HG03108 (cell line): ENCODE measurements at regions not wholly inside any gene's neighbourhood (a gene's known extent, or its start where the extent isn't known, plus 50 kb on each side); places are given as distances from the start of the nearest gene placed in this dataset.
A peak's percentile ranks its signal among the peaks of the same experiment; 100 is the strongest.
"Not testable (repeated sequence)": the region's sequence is repeated elsewhere in the genome, so short reads cannot be mapped to it uniquely, and the experiment has no call there.

Source experiments
- ATAC-seq: cut with Tn5 transposase; IDR thresholded peaks from one replicate; pipeline ENCODE4 v1.9.1; 2021; ENCODE audit warnings: moderate library complexity; ENCODE audit not compliant: unreplicated experiment

DNA sequence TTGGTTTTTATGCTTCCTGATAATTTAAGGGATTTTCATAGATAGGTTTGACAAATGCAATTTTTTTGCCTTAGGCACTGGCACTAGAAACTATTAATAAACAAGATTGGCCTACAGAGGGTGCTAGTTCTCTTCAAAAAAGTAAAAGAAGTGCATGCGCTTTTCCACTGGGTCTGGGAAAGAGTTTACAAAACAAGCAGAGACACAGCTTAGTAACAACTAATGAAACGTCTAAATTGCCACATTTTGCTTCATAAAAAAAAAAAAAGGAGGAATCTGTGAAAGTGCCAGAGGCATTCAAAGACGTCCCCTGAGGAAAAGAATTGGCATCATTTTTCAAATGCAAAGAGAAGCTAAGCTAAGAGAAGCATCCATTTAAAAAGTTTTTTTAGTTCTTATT is 58.3 kb upstream of the EEA1 start:
- no peak for ATAC-seq

DNA sequence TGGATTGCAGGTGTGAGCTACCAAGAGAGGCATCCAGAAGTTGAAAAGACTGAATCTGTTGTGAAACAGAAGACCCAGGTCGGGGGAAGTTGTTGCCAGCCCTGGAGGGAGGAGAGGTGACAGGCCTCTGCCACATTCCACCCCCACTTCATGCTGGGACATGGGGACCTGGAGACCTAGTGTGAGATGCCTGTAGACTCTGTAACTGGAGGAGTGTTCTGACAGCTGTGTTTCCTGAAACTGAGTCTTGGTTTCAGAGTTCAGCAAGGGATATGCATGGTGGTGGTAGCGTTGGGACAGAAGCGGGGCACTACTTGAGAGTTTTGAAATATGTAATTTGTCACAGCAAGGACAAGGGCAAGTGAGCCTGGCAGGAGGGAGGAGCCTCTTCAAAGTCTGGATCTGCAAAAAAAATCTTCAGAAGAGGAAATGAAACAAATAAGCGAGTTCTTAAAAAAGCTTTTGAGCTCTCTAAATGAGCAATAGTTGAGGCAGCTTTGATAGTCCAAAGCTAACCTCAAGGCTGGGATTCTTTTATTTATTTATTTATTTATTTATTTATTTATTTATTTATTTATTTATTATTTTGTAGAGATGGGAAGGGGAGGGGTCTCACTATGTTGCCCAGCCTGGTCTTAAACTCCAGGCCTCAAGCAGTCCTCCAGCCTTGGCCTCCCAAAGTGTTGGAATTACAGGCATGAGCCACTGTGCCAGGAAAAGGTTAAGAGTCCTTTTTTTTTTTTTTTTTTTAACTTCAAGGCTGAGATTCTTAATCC is 58.9 kb upstream of the EEA1 start:
- peak; percentile 85 for ATAC-seq

DNA sequence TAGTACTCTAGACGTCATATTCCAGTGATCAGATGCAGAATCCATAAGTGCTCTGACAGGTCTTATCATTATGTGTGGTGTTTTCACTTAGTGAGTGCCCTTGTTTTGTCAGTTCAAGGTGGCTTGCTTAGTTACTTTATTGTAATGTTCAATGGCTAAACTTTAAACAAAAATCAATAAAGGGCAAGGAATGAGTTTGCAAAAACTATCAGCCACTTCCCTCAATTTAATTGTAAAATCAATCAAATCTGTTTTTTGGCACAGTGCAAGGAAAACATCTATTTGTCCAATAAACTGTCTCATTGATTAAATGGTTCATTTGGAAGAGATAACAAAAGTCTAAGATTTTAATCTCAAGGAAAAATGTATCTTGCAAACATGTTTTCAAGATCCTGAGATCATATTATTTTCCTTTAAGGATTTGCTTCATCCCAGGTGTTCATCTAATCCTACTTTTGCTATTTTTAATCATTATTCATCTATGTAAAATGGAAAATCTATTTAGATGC is 59.6 kb upstream of the EEA1 start:
- ATAC-seq = no peak

DNA sequence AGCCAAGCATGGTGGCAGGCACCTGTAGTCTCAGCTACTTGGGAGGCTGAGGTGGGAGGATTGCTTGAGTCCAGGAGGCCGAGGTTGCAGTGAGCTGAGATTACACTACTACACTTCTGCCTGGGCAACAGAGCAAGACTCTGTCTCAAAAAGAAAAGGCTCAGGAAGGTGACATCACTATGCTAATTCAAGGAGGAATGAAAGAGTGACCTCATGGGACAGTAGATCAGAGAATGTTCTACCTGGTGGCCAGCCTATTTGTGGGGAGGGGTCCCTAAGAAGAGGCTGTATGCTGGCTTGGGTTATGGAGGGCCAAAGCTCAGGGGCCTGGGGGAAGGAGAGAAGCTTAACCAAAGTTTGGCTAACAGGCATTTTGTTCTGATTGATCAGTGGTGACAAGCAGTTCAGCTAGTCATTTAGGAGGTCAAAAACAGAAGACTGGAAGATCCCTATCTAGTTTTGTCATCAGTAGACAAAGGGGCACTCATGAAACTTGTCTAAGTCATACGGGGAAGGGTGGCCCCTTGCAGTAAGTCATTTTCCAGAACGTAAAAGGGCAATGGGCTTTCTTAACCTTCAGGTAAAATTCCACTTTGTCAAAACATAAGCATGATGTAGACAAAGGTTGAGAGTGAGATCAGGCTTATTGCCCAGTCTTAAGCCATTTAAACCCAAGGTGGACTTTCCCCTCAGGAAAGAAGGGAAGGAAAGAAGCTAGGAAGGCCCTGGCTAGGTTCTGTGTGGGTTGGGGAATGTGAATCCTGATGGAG is 60.8 kb upstream of the EEA1 start:
- ATAC-seq = no peak

DNA sequence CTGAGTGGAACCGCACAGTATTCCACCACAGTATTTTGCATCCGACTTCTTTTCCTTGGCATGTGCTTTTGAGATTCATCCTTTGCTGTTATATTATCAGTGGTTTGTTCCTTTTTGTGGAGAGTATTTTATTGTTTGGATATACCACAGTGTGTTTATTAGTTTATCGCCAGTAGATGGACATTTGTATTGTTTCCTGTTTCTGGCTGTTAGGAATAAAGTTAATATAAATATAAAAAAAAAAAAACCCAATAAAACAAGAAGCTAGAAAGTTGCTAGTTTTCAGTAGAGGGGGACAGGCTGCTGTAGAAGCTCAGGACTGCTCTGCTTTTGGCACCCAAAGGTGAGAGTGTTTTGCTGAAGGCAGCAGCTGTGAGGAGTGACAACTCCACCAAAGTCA is 62.0 kb upstream of the EEA1 start:
- ATAC-seq = no peak

DNA sequence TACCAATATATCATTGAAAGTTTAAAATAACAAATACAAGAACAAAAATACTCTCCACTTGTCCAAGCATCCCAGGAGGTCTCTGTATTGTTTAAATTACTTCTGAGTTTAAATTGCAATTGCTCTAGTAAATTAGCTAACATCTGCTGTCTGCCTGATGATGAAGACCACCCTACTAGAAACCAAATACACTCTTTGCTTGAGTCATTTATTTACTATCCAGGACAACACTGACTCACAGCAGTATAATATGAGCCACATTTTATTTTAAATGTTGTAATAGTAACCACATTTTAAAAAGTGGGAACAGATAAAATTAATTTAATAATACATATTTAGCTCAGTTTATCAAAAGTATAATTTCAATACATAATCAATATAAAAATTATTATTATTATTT is 62.9 kb upstream of the EEA1 start:
- no peak for ATAC-seq

DNA sequence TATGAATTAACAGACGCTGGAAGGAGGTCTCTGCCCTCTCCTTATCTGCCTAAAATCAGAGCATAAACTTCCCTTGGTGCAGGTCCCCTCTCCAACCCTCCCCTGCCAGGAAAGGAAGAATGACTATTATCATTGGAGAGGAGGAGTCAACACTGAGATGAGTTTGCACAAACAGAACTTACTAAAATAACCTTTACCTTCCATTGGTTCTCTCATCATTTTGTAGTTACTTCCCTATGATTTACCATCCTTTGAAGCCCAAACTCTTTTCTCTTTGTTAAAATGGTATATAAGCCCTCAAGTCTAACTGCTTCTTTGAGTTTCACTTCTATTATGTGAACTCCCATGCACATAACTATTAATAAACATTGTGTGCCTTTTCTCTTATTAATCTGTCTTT is 64.2 kb upstream of the EEA1 start:
- no peak for ATAC-seq

DNA sequence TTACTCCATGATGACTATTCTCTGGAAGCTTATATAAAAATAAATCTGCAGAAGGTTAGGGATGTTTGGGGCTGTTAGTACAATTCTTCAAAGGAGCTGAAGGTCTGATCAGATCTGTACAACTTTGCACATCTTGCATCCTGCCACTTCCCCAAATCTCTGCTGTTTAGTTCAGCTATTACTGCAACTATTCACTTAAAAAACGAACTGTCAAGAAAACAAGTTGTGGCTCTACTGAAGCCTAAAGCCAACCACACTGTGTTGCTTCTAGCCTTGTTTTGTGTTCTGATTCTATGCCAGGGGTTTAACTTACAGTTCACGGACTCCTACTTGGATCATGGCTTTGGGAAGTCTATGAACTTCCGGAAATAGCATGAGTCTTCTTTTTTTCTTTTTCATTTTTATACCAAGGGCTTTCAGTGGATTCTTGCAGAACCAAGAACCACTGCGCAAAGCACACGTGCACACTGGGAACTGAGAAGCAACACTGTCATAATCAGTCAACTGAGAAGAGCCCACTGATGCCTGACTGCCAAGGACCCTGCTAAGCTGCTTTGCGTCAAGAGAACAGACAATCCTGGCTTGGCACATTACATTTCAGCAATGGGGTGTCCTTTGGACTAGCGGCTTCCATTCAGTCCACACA is 66.3 kb upstream of the EEA1 start:
- ATAC-seq = peak; percentile 79

DNA sequence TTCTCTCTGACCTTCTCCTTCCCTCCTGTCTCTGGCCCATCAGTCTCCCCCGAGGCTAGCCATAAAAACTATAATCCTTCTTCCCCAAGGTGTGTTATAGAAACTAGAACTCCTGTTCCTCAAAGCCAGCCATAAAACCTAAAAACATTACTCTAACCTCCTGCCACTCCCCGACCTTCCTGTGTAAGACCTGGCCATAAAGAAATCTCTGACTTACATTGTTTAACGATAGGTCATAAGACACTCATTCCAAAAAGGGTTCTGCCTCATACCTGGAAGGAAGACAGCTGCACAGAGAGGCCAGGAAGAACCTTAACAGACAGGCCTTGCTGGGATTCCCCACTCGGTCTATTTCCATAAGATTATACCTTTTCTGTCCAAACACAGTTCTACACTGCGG is 70.9 kb upstream of the EEA1 start:
- ATAC-seq = no peak

DNA sequence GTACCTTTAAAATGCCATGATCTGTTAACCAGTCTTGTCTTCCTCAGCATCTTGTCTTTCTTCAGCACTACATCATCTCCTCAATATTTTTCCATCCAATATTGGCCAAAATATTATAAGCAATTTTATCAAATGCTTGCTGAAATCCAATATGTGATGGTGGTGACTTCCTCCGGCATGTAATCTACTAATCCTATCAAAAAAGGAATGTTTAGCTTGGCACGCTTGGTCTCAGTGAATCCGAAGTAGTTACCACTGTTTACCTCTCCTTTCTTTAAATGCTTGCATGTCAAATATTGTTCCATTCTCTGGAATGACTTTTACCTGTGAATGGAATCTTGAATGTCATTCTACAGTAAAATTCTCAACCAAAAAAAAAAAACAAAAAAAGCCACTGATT is 72.3 kb upstream of the EEA1 start:
- no peak for ATAC-seq

DNA sequence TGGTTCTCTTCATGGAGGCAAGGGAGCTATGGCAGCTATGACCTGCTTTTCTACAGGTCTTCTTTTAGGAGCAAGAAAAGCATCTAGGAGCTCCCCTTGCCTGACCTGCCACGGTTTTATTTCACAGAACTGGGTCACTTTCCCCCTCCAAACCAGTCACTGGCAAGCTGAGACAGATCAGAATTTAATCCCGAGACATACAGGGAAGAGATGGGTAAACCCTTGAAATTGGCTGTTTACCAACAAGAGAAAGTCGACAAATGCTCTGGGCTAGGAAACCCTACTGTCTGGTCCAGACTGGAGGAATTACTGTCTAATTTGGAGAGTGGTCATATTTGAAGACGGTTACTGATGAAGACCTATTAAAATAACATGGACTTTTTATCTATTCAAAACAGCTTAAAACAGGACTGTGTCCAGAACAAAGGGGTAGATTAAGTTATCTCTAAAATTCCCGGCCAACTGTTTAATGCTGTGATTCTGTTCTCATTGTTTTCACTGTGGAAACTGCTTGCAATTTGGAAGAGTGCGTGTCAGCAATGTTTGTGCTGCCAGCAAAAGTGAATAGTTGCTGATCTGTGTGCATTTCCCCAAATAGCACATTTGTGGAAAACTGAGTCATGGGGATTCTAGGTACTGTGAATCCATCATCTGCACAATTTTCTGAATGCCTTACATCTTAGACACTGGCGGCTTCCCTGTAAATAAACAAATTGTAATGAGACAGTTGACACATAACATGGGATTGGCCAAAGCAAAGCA is 73.4 kb upstream of the EEA1 start:
- no peak for ATAC-seq

DNA sequence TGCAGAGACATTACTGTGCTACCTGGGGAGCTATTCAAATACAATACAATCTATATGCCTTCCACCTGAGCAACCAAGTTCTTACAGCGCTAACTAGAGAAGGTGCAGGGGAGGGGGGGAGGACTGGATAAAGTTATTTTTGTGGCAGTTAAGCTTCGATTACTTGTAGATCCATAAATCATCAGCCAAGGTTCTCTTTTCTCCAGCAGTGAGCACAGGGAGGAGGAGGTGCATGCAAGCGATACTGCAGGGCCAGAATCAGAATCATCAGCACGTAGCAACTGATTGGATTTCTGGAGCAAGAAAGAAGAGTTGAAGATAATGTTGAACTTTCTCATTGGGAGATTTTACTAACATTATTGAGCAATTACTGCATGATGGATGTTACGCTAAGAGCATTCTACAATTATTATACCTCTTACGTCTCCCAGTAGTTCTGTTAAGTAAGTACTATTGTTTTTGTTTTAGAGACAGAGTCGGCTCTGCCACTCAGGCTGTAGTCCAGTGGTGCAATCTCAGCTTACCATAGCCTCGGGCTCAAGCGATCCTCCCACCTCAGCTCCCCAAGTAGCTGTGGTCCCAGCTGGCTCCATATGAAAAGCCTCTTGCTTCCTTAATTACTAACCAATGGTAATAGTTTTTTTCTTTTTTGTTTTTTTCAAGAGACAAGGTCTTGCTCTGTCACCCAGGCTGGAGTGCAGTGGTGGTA is 74.6 kb upstream of the EEA1 start:
- ATAC-seq = no peak

DNA sequence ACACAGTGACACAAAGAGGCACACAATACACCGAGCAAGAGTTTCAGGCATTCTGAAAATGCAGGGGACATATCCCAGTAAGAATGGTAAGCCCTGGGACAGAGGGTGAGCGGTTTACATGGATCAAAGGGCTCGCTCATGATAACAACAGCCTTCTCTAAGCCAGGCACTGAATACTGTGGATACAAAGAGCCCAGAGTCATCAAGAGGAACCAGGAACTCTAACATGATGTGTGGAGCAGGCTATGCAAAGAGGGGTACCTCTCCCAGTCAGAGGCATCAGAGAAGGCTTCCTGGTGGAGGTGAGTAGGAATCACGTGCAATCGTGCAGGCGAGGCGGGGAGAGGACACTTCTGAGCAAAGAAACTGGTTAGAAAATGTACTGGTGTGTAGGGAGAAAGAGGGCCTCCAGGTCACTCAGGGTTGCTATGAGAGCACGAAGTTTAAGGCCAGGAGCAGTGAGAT is 76.9 kb upstream of the EEA1 start:
- no peak for ATAC-seq

DNA sequence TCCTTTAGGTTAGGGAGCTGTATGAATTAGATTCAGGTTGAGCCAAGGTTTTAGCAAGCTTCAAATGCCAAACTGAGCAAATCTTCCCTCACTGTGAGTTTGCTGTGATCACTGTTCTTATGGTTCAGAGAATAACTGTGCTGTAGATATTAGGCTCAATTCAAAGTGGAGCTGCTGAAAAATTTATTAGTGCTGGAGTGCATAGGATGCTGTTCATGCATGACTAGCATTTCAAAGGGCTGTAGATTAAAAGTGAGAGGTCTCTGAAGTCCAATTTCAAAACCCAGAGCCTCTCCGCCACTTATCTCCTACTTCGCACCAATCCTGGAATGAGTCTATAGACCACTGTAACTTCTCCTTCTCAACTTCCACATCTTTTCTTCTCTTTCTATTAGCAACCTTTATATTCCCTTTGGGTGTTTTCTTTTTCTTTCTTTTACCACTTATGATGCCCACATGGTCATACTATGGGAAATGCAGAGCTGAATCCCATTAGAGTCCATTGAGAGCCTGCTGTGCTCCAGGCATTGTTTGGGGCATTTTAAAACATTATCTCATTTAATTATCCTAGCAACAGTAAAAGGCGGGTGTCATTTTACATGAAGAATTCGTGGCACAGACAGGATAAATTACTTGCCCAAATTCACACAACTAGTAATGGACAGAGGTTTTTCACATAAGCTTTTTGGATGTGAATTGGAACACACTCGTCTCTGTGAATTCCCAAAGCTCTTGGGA is 77.5 kb upstream of the EEA1 start:
- no peak for ATAC-seq

DNA sequence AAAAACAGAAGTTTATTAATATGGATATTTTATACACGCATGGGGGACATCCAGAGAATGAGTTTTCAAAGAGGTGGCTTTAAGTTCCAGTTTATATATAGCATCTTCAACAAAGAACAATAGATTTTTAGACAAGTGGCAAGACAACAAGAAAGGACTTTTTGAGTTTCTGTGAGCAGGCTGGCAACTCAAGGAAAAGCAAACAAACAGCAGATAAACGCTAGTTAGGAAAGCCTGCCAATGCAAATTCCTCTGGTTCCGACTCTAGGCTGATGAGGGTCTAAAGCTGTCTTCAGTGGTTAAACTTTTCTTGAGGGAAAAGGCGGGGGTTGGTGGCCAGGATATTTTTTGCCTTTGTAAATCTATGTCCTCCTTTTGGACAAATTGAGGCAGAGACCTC is 78.4 kb upstream of the EEA1 start:
- ATAC-seq = no peak

DNA sequence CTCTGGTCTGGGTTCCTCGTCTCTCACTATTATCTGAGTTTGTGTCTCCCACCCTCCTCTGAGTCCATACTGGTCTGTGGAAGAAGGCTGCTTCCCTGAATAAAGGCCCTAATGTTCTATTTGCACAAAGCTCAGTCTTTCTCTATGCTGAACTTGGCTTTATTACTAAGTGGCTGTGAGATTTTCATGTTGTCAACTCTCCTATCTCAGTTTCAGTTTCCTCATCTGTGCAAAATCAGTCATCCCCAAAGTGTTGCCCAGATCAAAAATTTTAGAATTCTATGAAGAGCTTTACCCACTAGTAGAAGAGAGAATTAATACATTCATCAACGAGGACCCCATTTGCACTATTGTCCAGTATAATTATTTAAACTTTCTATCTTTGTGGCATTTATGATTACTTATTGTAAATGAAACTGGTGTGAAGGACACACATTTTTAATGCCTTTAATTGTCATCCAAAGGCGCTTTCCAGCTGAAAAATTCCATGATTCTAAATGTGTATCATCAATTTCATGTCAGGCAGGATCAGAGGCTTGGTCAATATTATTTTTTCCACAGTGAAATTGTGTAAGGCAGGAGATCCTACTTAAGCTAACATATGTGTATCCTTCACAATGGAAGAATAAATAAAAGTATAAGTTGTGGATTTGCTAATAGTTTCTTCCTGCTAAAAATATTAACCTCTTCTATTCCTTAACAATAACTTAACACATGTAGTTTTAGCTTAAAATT is 79.1 kb upstream of the EEA1 start:
- peak; percentile 81 for ATAC-seq

DNA sequence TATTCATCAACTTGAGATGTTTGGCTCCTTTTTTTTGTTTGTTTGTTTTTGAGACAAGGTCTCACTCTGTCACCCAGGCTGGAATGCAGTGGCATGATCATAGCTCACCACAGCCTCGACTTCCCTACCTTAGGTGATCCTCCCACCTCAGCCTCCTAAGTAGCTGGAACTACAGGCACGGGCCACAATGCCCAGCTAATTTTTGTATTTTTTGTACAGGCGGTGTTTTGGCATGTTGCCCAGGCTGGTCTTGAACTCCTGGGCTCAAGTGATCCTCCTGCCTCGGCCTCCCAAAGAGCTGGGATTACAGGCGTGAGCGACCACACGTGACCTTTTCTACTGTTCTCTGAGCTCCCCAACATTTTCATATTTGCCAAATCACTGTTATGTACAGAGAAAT is 79.8 kb upstream of the EEA1 start:
- not testable (repeated sequence) for ATAC-seq

DNA sequence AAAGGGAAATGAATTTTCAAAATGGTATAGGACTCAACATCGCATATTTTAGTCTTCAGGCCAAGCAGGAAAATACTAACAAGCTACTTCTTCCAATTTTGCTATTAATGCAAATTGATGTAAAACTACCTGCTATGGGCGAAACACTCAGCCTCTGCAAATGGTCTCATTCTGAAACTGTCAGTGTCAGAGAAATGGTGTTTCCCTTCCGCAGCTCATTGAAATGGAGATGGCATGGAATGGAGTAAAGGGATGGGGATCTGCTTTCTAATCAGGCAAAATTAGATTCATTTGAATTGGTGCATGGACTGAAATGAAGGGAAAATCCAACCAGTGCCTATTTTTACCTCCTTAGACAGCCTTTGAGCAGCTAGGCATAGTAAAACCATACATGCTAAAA is 80.4 kb upstream of the EEA1 start:
- no peak for ATAC-seq

DNA sequence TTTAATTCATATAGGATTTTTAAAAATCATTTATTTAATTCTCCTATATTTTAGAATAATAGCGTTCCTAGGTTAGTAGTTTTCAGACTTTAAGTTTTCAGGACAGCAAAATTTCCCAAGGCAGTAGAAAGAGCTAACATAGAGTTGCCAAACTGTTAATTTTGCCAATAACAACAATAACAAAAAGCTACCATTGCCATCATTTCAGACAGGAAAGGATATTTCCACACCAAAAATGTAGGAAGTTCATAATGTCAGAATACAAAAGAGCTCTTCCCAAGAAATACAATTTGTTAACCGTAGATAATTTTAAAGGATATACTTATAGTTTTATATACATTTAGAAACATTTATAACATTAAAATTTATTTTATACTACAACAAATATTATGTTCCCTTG is 81.4 kb upstream of the EEA1 start:
- no peak for ATAC-seq
